ENCODE measurements at regions not wholly inside any gene's neighbourhood (a gene's known extent, or its start where the extent isn't known, plus 50 kb on each side); places are given as distances from the start of the nearest gene placed in this dataset.
"Not testable (repeated sequence)": the region's sequence is repeated elsewhere in the genome, so short reads cannot be mapped to it uniquely, and the experiment has no call there.

- TF ChIP-seq MAX (IDR thresholded peaks at IDR 0.05); ATF3 (IDR thresholded peaks at IDR 0.05); JUND (IDR thresholded peaks at IDR 0.05); HNF4G (IDR thresholded peaks at IDR 0.05); TAF1 (conservative IDR thresholded peaks at IDR 0.05); HNF4A (conservative IDR thresholded peaks at IDR 0.05); GABPA (IDR thresholded peaks at IDR 0.05 in 1 of 2, conservative IDR thresholded peaks at IDR 0.05 in 1 of 2): not testable (repeated sequence)
- TF ChIP-seq, protein P1, sequence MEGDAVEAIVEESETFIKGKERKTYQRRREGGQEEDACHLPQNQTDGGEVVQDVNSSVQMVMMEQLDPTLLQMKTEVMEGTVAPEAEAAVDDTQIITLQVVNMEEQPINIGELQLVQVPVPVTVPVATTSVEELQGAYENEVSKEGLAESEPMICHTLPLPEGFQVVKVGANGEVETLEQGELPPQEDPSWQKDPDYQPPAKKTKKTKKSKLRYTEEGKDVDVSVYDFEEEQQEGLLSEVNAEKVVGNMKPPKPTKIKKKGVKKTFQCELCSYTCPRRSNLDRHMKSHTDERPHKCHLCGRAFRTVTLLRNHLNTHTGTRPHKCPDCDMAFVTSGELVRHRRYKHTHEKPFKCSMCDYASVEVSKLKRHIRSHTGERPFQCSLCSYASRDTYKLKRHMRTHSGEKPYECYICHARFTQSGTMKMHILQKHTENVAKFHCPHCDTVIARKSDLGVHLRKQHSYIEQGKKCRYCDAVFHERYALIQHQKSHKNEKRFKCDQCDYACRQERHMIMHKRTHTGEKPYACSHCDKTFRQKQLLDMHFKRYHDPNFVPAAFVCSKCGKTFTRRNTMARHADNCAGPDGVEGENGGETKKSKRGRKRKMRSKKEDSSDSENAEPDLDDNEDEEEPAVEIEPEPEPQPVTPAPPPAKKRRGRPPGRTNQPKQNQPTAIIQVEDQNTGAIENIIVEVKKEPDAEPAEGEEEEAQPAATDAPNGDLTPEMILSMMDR (IDR thresholded peaks at IDR 0.05; ENCODE audit: low read depth, low read length, missing input control): not testable (repeated sequence)
- TF ChIP-seq, protein P2, sequence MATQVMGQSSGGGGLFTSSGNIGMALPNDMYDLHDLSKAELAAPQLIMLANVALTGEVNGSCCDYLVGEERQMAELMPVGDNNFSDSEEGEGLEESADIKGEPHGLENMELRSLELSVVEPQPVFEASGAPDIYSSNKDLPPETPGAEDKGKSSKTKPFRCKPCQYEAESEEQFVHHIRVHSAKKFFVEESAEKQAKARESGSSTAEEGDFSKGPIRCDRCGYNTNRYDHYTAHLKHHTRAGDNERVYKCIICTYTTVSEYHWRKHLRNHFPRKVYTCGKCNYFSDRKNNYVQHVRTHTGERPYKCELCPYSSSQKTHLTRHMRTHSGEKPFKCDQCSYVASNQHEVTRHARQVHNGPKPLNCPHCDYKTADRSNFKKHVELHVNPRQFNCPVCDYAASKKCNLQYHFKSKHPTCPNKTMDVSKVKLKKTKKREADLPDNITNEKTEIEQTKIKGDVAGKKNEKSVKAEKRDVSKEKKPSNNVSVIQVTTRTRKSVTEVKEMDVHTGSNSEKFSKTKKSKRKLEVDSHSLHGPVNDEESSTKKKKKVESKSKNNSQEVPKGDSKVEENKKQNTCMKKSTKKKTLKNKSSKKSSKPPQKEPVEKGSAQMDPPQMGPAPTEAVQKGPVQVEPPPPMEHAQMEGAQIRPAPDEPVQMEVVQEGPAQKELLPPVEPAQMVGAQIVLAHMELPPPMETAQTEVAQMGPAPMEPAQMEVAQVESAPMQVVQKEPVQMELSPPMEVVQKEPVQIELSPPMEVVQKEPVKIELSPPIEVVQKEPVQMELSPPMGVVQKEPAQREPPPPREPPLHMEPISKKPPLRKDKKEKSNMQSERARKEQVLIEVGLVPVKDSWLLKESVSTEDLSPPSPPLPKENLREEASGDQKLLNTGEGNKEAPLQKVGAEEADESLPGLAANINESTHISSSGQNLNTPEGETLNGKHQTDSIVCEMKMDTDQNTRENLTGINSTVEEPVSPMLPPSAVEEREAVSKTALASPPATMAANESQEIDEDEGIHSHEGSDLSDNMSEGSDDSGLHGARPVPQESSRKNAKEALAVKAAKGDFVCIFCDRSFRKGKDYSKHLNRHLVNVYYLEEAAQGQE (IDR thresholded peaks at IDR 0.05): not testable (repeated sequence)
Observed at GRCh38 chr19:23540180-23540579, 144.9 kb upstream of the ZNF91 start.

All from liver (tissue), 3 donors.